ENCODE measurements at regions not wholly inside any gene's neighbourhood (a gene's known extent, or its start where the extent isn't known, plus 50 kb on each side); places are given as distances from the start of the nearest gene placed in this dataset.

- H4K20me1 ChIP-seq (ENCODE audit: insufficient read depth) = no peaks in the 10 kb centered on the region
- H3K27ac ChIP-seq (ENCODE audit: low read depth in 2 of 2, low read length in 1 of 2) = no peak overlapping the region
- no peaks in the 10 kb centered on the region; a peak in 1 of 4 replicates for H3K4me1 ChIP-seq (ENCODE audit: control insufficient read depth in 1 of 2, insufficient read depth in 2 of 2, low read depth in 1 of 2, low read length in 1 of 2)
- WGBS (ENCODE audit: low lambda C conversion rate) = 20% methylated on average over 6 of the region's 6 CpGs
- POLR2A ChIA-PET = no interaction called here
- CTCF ChIA-PET = interaction anchor here (0.6 to 4.1 kb wide), 8 partner anchors 10 to 458 kb away, joined by 3 to 17 read pairs (median 3); no protein-coding TSS in a partner anchor
- peak overlapping the region in 1 of 2 experiments; percentile 17; a peak in 1 of 4 replicates for H3K4me3 ChIP-seq (ENCODE audit: low read depth in 2 of 2, low read length in 1 of 2)
- no peaks in the 10 kb centered on the region for H3F3A ChIP-seq (replicated peaks; ENCODE audit: insufficient read depth)
- no peaks in the 10 kb centered on the region for H3K36me3 ChIP-seq (replicated peaks in 1 of 2; ENCODE audit: control insufficient read depth in 1 of 2, insufficient read depth in 2 of 2, low read length in 1 of 2)
- H3K9me3 ChIP-seq = no peaks in the 10 kb centered on the region
- peak overlapping the region; percentile 15; the same call in 1 of the 2 replicates for H2AFZ ChIP-seq (ENCODE audit: low read depth)
- no peaks in the 10 kb centered on the region for H3K79me2 ChIP-seq (ENCODE audit: insufficient read depth)
- no peak overlapping the region for H3K4me2 ChIP-seq
- H3K27me3 ChIP-seq (ENCODE audit: insufficient read depth) = no peaks in the 10 kb centered on the region
- H3K9me2 ChIP-seq = no peaks in the 10 kb centered on the region
- H3K9ac ChIP-seq = no peak overlapping the region
- TF ChIP-seq SMC3 (IDR thresholded peaks at IDR 0.05; ENCODE audit: low read depth, low read length) = no peak
- no peak for TF ChIP-seq FOXM1 (IDR thresholded peaks at IDR 0.05; ENCODE audit: low read depth)
- TF ChIP-seq EZH2phosphoT487 (IDR thresholded peaks at IDR 0.05; ENCODE audit: borderline replicate concordance, low read depth) = no peak
- TF ChIP-seq, protein P1, sequence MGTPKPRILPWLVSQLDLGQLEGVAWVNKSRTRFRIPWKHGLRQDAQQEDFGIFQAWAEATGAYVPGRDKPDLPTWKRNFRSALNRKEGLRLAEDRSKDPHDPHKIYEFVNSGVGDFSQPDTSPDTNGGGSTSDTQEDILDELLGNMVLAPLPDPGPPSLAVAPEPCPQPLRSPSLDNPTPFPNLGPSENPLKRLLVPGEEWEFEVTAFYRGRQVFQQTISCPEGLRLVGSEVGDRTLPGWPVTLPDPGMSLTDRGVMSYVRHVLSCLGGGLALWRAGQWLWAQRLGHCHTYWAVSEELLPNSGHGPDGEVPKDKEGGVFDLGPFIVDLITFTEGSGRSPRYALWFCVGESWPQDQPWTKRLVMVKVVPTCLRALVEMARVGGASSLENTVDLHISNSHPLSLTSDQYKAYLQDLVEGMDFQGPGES (IDR thresholded peaks at IDR 0.05; ENCODE audit: low read depth, low read length) = no peak
- TF ChIP-seq REST (IDR thresholded peaks at IDR 0.05; ENCODE audit: low read depth, low read length) = no peak
- no peak for TF ChIP-seq EP300 (IDR thresholded peaks at IDR 0.05; ENCODE audit: borderline replicate concordance in 1 of 2, low read depth in 1 of 2, low read length in 1 of 2)
- no peak for TF ChIP-seq USF1 (IDR thresholded peaks at IDR 0.05; ENCODE audit: borderline replicate concordance, low read depth)
- no peak for TF ChIP-seq FOSL2 (IDR thresholded peaks at IDR 0.05; ENCODE audit: borderline replicate concordance, low read depth)
- TF ChIP-seq TCF12 (IDR thresholded peaks at IDR 0.05) = no peak
- TF ChIP-seq ELF1 (IDR thresholded peaks at IDR 0.05) = no peak
- no peak for DNase-seq
These were observed 119.0 kb upstream of the WDR17 start for GRCh38 chr4:175946472-175947116.

Data from SK-N-SH (cell line).